ENCODE measurements at regions not wholly inside any gene's neighbourhood (a gene's known extent, or its start where the extent isn't known, plus 50 kb on each side); places are given as distances from the start of the nearest gene placed in this dataset.

DNA sequence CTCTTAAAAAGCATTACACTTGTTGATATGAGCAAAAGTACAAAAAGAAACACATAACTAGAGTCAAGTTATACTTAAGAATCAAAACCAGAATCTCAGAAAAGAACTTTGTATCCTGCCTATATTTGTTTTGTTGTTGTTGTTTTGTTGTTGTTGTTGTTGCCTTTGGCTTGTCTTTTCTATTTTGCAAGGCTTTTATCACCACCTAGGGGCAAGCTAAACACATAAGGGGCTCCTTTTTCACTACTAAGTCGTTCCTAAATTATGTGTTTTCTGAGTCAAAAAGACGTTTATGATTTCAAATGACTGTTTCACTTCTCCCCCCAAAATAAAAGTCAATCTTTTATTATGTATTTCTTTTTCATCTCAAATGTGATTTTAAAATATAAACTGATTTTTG is 250.2 kb downstream of the RBM26 start:
- H2AK5ac ChIP-seq (ENCODE audit: low read depth, low read length), result no peak overlapping the region
- no peaks in the 10 kb centered on the region for H4K20me1 ChIP-seq (replicated peaks in 1 of 2; ENCODE audit: control insufficient read depth in 1 of 2, insufficient read depth in 2 of 2, low read length in 2 of 2)
- no peak overlapping the region for H4K5ac ChIP-seq (ENCODE audit: insufficient read length, low read depth, low read length)
- POLR2A ChIA-PET (ENCODE audit: partially characterized antibody), result no interaction called here
- 78% methylated on average over 2 of the region's 2 CpGs; no CpG with 5 or more reads in 1 of the 2 experiments for WGBS, 2 experiments (ENCODE audit: extremely low coverage in 1 of 2, insufficient coverage in 1 of 2, insufficient read length in 1 of 2, insufficient replicate concordance in 2 of 2, low coverage in 1 of 2, low lambda C conversion rate in 2 of 2, missing lambda C conversion rate in 1 of 2)
- H3K27me3 ChIP-seq (replicated peaks in 1 of 4; ENCODE audit: control insufficient read depth in 3 of 4, extremely low read depth in 1 of 4, insufficient read depth in 3 of 4, low read length in 3 of 4), result no peaks in the 10 kb centered on the region
- H2BK120ac ChIP-seq (replicated peaks; ENCODE audit: low read depth, low read length), result no peak overlapping the region
- no peak overlapping the region for H2BK12ac ChIP-seq (ENCODE audit: low read depth, low read length)
- no peak overlapping the region for H3K14ac ChIP-seq (ENCODE audit: insufficient read length)
- no peak overlapping the region for H4K91ac ChIP-seq (replicated peaks; ENCODE audit: insufficient read length, low read length)
- CTCF ChIA-PET (ENCODE audit: partially characterized antibody), result no interaction called here
- H4K8ac ChIP-seq (ENCODE audit: extremely low read depth, insufficient read depth, low read length), result no peak overlapping the region
- H3K79me1 ChIP-seq (ENCODE audit: low read depth, low read length), result no peaks in the 10 kb centered on the region
- no peak overlapping the region for H3K4ac ChIP-seq (replicated peaks; ENCODE audit: insufficient read length, low read depth, low read length)
- TF ChIP-seq TEAD4 (IDR thresholded peaks at IDR 0.05; ENCODE audit: low read depth, low read length) (no peak), SIRT6 (IDR thresholded peaks at IDR 0.05; ENCODE audit: low read length) (no peak), RXRA (IDR thresholded peaks at IDR 0.05; ENCODE audit: insufficient read depth, low read depth, low read length) (no peak), HDAC2 (IDR thresholded peaks at IDR 0.05; ENCODE audit: borderline replicate concordance in 1 of 2, low read depth in 2 of 2, low read length in 2 of 2) (no peak), RAD21 (IDR thresholded peaks at IDR 0.05 in 1 of 2, conservative IDR thresholded peaks at IDR 0.05 in 1 of 2; ENCODE audit: low read depth in 2 of 2, low read length in 2 of 2) (peak; percentile 46 to 56), PHF8 (conservative IDR thresholded peaks at IDR 0.05; ENCODE audit: low read depth, low read length) (no peak), BCL11A (IDR thresholded peaks at IDR 0.05; ENCODE audit: low read depth in 2 of 2, low read length in 2 of 2) (no peak), YY1 (IDR thresholded peaks at IDR 0.05; ENCODE audit: low read depth, low read length) (no peak), CHD2 (IDR thresholded peaks at IDR 0.05; ENCODE audit: low read length) (no peak)
- TF ChIP-seq, protein P1, sequence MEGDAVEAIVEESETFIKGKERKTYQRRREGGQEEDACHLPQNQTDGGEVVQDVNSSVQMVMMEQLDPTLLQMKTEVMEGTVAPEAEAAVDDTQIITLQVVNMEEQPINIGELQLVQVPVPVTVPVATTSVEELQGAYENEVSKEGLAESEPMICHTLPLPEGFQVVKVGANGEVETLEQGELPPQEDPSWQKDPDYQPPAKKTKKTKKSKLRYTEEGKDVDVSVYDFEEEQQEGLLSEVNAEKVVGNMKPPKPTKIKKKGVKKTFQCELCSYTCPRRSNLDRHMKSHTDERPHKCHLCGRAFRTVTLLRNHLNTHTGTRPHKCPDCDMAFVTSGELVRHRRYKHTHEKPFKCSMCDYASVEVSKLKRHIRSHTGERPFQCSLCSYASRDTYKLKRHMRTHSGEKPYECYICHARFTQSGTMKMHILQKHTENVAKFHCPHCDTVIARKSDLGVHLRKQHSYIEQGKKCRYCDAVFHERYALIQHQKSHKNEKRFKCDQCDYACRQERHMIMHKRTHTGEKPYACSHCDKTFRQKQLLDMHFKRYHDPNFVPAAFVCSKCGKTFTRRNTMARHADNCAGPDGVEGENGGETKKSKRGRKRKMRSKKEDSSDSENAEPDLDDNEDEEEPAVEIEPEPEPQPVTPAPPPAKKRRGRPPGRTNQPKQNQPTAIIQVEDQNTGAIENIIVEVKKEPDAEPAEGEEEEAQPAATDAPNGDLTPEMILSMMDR (IDR thresholded peaks at IDR 0.05; ENCODE audit: control extremely low read depth in 1 of 3, insufficient read depth in 1 of 3, low read depth in 1 of 3, low read length in 3 of 3), result peak in 2 of 3 experiments; percentile 16 to 17; a peak in 2 of 4 replicates
- no peak overlapping the region for H3K9ac ChIP-seq (replicated peaks in 1 of 4; ENCODE audit: extremely low read depth in 1 of 4, low read depth in 3 of 4, low read length in 3 of 4)
- no peak overlapping the region for H2BK5ac ChIP-seq (ENCODE audit: low read depth, low read length)
- no peak overlapping the region for H2AFZ ChIP-seq (ENCODE audit: low read length)
- no peak overlapping the region for H2BK20ac ChIP-seq (ENCODE audit: low read length)
- H3K23me2 ChIP-seq (ENCODE audit: low read depth, low read length), result no peaks in the 10 kb centered on the region
- no peak overlapping the region for H2BK15ac ChIP-seq (ENCODE audit: low read length)
- H3K36me3 ChIP-seq (ENCODE audit: control insufficient read depth in 2 of 4, insufficient read depth in 4 of 4, low read length in 3 of 4), result no peaks in the 10 kb centered on the region
- H3K18ac ChIP-seq (ENCODE audit: extremely low read depth, low read length), result no peak overlapping the region
- peak; percentile 7 for FAIRE-seq
- DNase-seq (ENCODE audit: low read depth in 1 of 2, low spot score in 2 of 2), result no peak
- no peak overlapping the region for H3K27ac ChIP-seq (ENCODE audit: low read depth, low read length)
- no peak overlapping the region for H3K4me2 ChIP-seq (ENCODE audit: insufficient read depth in 1 of 2, low read depth in 2 of 2, low read length in 2 of 2)
- H3K79me2 ChIP-seq (ENCODE audit: control insufficient read depth in 1 of 2, insufficient read depth in 2 of 2, low read length in 2 of 2), result no peaks in the 10 kb centered on the region
- no peaks in the 10 kb centered on the region for H3K4me1 ChIP-seq (replicated peaks in 1 of 4; ENCODE audit: control insufficient read depth in 3 of 4, insufficient read depth in 4 of 4, low read length in 3 of 4)
- H3K9me3 ChIP-seq (ENCODE audit: insufficient read depth in 2 of 2, low read depth in 1 of 2, low read length in 1 of 2), result no peaks in the 10 kb centered on the region
- H3K23ac ChIP-seq (ENCODE audit: insufficient read length), result no peak overlapping the region
- H3K56ac ChIP-seq (replicated peaks; ENCODE audit: insufficient read length, low read depth, low read length), result no peak overlapping the region
- no peak overlapping the region for H3K4me3 ChIP-seq (ENCODE audit: extremely low read depth in 1 of 4, insufficient read depth in 2 of 4, low read depth in 3 of 4, low read length in 4 of 4)

Data from H1 (cell line).